Large intestine (tissue), 3 donors: ENCODE measurements at regions not wholly inside any gene's neighbourhood (a gene's known extent, or its start where the extent isn't known, plus 50 kb on each side); places are given as distances from the start of the nearest gene placed in this dataset.

Experiments used
- DNase-seq, 2 donors: peaks; one replicate each; pipeline versions ENCODE4 v3.0.0 to v3.0.0-alpha.2; 2013
- H3K27ac ChIP-seq: one replicate; pipeline ENCODE4 v1.5.1; 2013; ENCODE audit warnings: low read length
- H3K27me3 ChIP-seq: 2 replicates; pipeline ENCODE4 v1.6.1; 2013; ENCODE audit warnings: low read length; ENCODE audit not compliant: control insufficient read depth, insufficient read depth
- H3K36me3 ChIP-seq: 2 replicates; pipeline ENCODE4 v1.6.1; 2013; ENCODE audit warnings: low read length; ENCODE audit not compliant: control insufficient read depth, insufficient read depth
- H3K4me1 ChIP-seq: one replicate; pipeline ENCODE4 v1.6.1; 2013; ENCODE audit warnings: low read length; ENCODE audit not compliant: control insufficient read depth, insufficient read depth
- H3K4me3 ChIP-seq: one replicate; pipeline ENCODE4 v1.5.1; 2013; ENCODE audit warnings: low read length
- H3K9me3 ChIP-seq: one replicate; pipeline ENCODE4 v1.6.1; 2013; ENCODE audit warnings: mild to moderate bottlenecking, low read depth, low read length, moderate library complexity; ENCODE audit not compliant: control insufficient read depth
- WGBS: methylation state at CpG from one replicate; pipeline ENCODE4 v1.1.5; 2013; ENCODE audit warnings: low lambda C conversion rate; ENCODE audit not compliant: insufficient coverage; 5-methylcytosine and 5-hydroxymethylcytosine counted together

- WGBS: no CpG with 5 or more reads among the region's 17 CpGs
- H3K9me3 ChIP-seq: no peaks in the 10 kb centered on the region
- no peak overlapping the region for H3K4me3 ChIP-seq
- no peaks in the 10 kb centered on the region for H3K4me1 ChIP-seq
- DNase-seq: no peak
- H3K36me3 ChIP-seq: no peaks in the 10 kb centered on the region
- H3K27me3 ChIP-seq: peaks cover 4% of the 10 kb centered on the region
- no peak overlapping the region for H3K27ac ChIP-seq
Observed at GRCh38 chr2:240235149-240235803, 94.8 kb upstream of the OTOS start.

- peaks cover 4% of the 10 kb centered on the region for H3K27me3 ChIP-seq
- no peak for DNase-seq
- no CpG with 5 or more reads among the region's 8 CpGs for WGBS
- no peak overlapping the region for H3K27ac ChIP-seq
- H3K9me3 ChIP-seq: no peaks in the 10 kb centered on the region
- H3K4me3 ChIP-seq: no peak overlapping the region
- H3K36me3 ChIP-seq: no peaks in the 10 kb centered on the region
- no peaks in the 10 kb centered on the region for H3K4me1 ChIP-seq
Observed at GRCh38 chr2:240235811-240236210, 95.4 kb upstream of the OTOS start.

GRCh38 chr2:240236217-240237111 is 96.0 kb upstream of the OTOS start:
- Histone ChIP-seq H3K36me3 (no peaks in the 10 kb centered on the region), H3K9me3 (no peaks in the 10 kb centered on the region), H3K4me3 (no peak overlapping the region), H3K27me3 (peaks cover 4% of the 10 kb centered on the region), H3K4me1 (no peaks in the 10 kb centered on the region), H3K27ac (no peak overlapping the region)
- DNase-seq: peak in 1 of 2 donors; percentile 21
- WGBS: 100% methylated on average over 1 of the region's 12 CpGs

GRCh38 chr2:240237609-240238174 is 97.2 kb upstream of the OTOS start:
- WGBS: 60% methylated on average over 2 of the region's 11 CpGs
- no peaks in the 10 kb centered on the region for H3K36me3 ChIP-seq
- no peak for DNase-seq
- H3K27me3 ChIP-seq: peaks cover 2% of the 10 kb centered on the region
- H3K27ac ChIP-seq: no peak overlapping the region
- no peaks in the 10 kb centered on the region for H3K4me1 ChIP-seq
- no peaks in the 10 kb centered on the region for H3K9me3 ChIP-seq
- H3K4me3 ChIP-seq: no peak overlapping the region

- Histone ChIP-seq H3K27ac (no peak overlapping the region), H3K4me1 (no peaks in the 10 kb centered on the region), H3K36me3 (no peaks in the 10 kb centered on the region), H3K4me3 (no peak overlapping the region), H3K9me3 (no peaks in the 10 kb centered on the region), H3K27me3 (no peaks in the 10 kb centered on the region)
- WGBS: no CpG with 5 or more reads among the region's 1 CpG
- no peak for DNase-seq
Observed at GRCh38 chr2:240238201-240238600, 97.7 kb upstream of the OTOS start.

GRCh38 chr2:240238786-240239185 is 98.3 kb upstream of the OTOS start:
- no peak overlapping the region for H3K27ac ChIP-seq
- H3K4me1 ChIP-seq: no peaks in the 10 kb centered on the region
- H3K4me3 ChIP-seq: no peak overlapping the region
- H3K27me3 ChIP-seq: no peaks in the 10 kb centered on the region
- DNase-seq: no peak
- H3K9me3 ChIP-seq: no peaks in the 10 kb centered on the region
- WGBS: no CpG with 5 or more reads among the region's 1 CpG
- H3K36me3 ChIP-seq: no peaks in the 10 kb centered on the region

GRCh38 chr2:240239325-240239724 is 98.9 kb upstream of the OTOS start:
- Histone ChIP-seq H3K4me3 (no peak overlapping the region), H3K36me3 (no peaks in the 10 kb centered on the region), H3K4me1 (no peaks in the 10 kb centered on the region), H3K27ac (no peak overlapping the region), H3K9me3 (no peaks in the 10 kb centered on the region), H3K27me3 (no peaks in the 10 kb centered on the region)
- 67% methylated on average over 1 of the region's 1 CpG for WGBS
- no peak for DNase-seq

GRCh38 chr2:240240017-240240734 is 99.7 kb upstream of the OTOS start:
- Histone ChIP-seq H3K27me3 (no peaks in the 10 kb centered on the region), H3K9me3 (no peaks in the 10 kb centered on the region), H3K36me3 (no peaks in the 10 kb centered on the region), H3K27ac (no peak overlapping the region), H3K4me3 (no peak overlapping the region), H3K4me1 (no peaks in the 10 kb centered on the region)
- no CpG with 5 or more reads among the region's 2 CpGs for WGBS
- no peak for DNase-seq

- Histone ChIP-seq H3K4me3 (no peak overlapping the region), H3K36me3 (no peaks in the 10 kb centered on the region), H3K27me3 (no peaks in the 10 kb centered on the region), H3K27ac (no peak overlapping the region), H3K4me1 (no peaks in the 10 kb centered on the region), H3K9me3 (no peaks in the 10 kb centered on the region)
- DNase-seq: no peak
- WGBS: 80% methylated on average over 1 of the region's 1 CpG
Observed at GRCh38 chr2:240240781-240241180, 100.3 kb upstream of the OTOS start.

- H3K9me3 ChIP-seq: no peaks in the 10 kb centered on the region
- WGBS: 100% methylated on average over 1 of the region's 2 CpGs
- no peak overlapping the region for H3K4me3 ChIP-seq
- no peaks in the 10 kb centered on the region for H3K4me1 ChIP-seq
- H3K36me3 ChIP-seq: no peaks in the 10 kb centered on the region
- no peaks in the 10 kb centered on the region for H3K27me3 ChIP-seq
- no peak overlapping the region for H3K27ac ChIP-seq
- no peak for DNase-seq
Observed at GRCh38 chr2:240241572-240241971, 101.1 kb upstream of the OTOS start.
